MV-4-11 (cell line): ENCODE measurements at regions not wholly inside any gene's neighbourhood (a gene's known extent, or its start where the extent isn't known, plus 50 kb on each side); places are given as distances from the start of the nearest gene placed in this dataset.
A peak's percentile ranks its signal among the peaks of the same experiment; 100 is the strongest.
"Not testable (repeated sequence)": the region's sequence is repeated elsewhere in the genome, so short reads cannot be mapped to it uniquely, and the experiment has no call there.

Experiments
- DNase-seq: peaks from one replicate; lab custom pipeline; 2025; lab: John Stamatoyannopoulos, UW

- no peak for DNase-seq
These were observed 138.7 kb downstream of the YTHDC2 start for GRCh38 chr5:113652161-113652560.

GRCh38 chr5:113654828-113655227 lies 141.3 kb downstream of the YTHDC2 start:
- DNase-seq, result no peak

- DNase-seq, result no peak
These were observed 146.7 kb downstream of the YTHDC2 start for GRCh38 chr5:113660206-113660605.

GRCh38 chr5:113660706-113661250 lies 147.3 kb downstream of the YTHDC2 start:
- DNase-seq, result no peak

- peak; percentile 24 for DNase-seq
These were observed 150.5 kb downstream of the YTHDC2 start for GRCh38 chr5:113663879-113664541.

- no peak for DNase-seq
These were observed 159.5 kb downstream of the YTHDC2 start for GRCh38 chr5:113673041-113673440.

- no peak for DNase-seq
These were observed 161.7 kb downstream of the YTHDC2 start for GRCh38 chr5:113675166-113675565.

- no peak for DNase-seq
These were observed 164.7 kb downstream of the YTHDC2 start for GRCh38 chr5:113678202-113678601.

- DNase-seq, result peak; percentile 15
These were observed 165.6 kb downstream of the YTHDC2 start for GRCh38 chr5:113678924-113679575.

- no peak for DNase-seq
These were observed 167.0 kb downstream of the YTHDC2 start for GRCh38 chr5:113680534-113680933.

- no peak for DNase-seq
These were observed 169.1 kb downstream of the YTHDC2 start for GRCh38 chr5:113682497-113683136.

- DNase-seq, result no peak
These were observed 169.7 kb downstream of the YTHDC2 start for GRCh38 chr5:113683211-113683610.

- no peak for DNase-seq
These were observed 173.1 kb downstream of the YTHDC2 start for GRCh38 chr5:113686599-113686998.

- DNase-seq, result no peak
These were observed 176.2 kb downstream of the YTHDC2 start for GRCh38 chr5:113689647-113690046.

GRCh38 chr5:113692466-113692865 lies 179.0 kb downstream of the YTHDC2 start:
- DNase-seq, result no peak

- no peak for DNase-seq
These were observed 179.5 kb downstream of the YTHDC2 start for GRCh38 chr5:113692891-113693457.

- no peak for DNase-seq
These were observed 180.2 kb downstream of the YTHDC2 start for GRCh38 chr5:113693701-113694100.

- no peak for DNase-seq
These were observed 181.1 kb downstream of the YTHDC2 start for GRCh38 chr5:113694576-113694975.

- no peak for DNase-seq
These were observed 189.8 kb downstream of the YTHDC2 start for GRCh38 chr5:113703266-113703665.

GRCh38 chr5:113705657-113706056 lies 192.2 kb downstream of the YTHDC2 start:
- DNase-seq, result no peak

- no peak for DNase-seq
These were observed 199.6 kb downstream of the YTHDC2 start for GRCh38 chr5:113713051-113713450.

GRCh38 chr5:113715921-113716320 lies 202.4 kb downstream of the YTHDC2 start:
- not testable (repeated sequence) for DNase-seq

- no peak for DNase-seq
These were observed 206.1 kb downstream of the YTHDC2 start for GRCh38 chr5:113719549-113719948.
